B cell (primary cell): ENCODE measurements at regions not wholly inside any gene's neighbourhood (a gene's known extent, or its start where the extent isn't known, plus 50 kb on each side); places are given as distances from the start of the nearest gene placed in this dataset.
"Not testable (repeated sequence)": the region's sequence is repeated elsewhere in the genome, so short reads cannot be mapped to it uniquely, and the experiment has no call there.

Source experiments
- ATAC-seq: fragments of 200-7000 bp; cut with Tn5 transposase; one replicate; pipeline ENCODE4 v1.10.0; 2021; ENCODE audit warnings: low read depth, mild to moderate bottlenecking, moderate number of reproducible peaks, moderate library complexity
- CTCF ChIA-PET: fragments of 350-600 bp; sonication (Branson Sonifier 250); formaldehyde crosslinking; loops from one replicate; lab custom pipeline; 2021; ENCODE audit warnings: antibody characterized with exemption, inconsistent platforms; lab: Charles Lee
- POLR2A ChIA-PET: fragments of 350-600 bp; sonication (Branson Sonifier 250); formaldehyde crosslinking; loops from one replicate; lab custom pipeline; 2021; ENCODE audit warnings: antibody characterized with exemption; lab: Charles Lee
- DNase-seq: peaks from one replicate; pipeline ENCODE4 v3.0.0; 2013
- H2AFZ ChIP-seq: 2 replicates; pipeline ENCODE4 v1.6.1; 2012; ENCODE audit warnings: mild to moderate bottlenecking, low read depth, low read length; ENCODE audit not compliant: insufficient read depth, poor library complexity, severe bottlenecking
- H3K27ac ChIP-seq, 2 donors: 1 replicate in 1 of 2; 2 replicates in 1 of 2; pipeline ENCODE4 v1.5.1; 2012 to 2013; ENCODE audit warnings: low read length in 2 of 2, mild to moderate bottlenecking in 2 of 2, moderate library complexity in 1 of 2
- H3K27me3 ChIP-seq, 4 experiments: fragments of 200-600 bp in 1 of 4; sonication (generic) in 1 of 4; replicated peaks in 1 of 4; 1 replicate in 2 of 4; 2 replicates in 2 of 4; pipeline versions ENCODE4 v1.6.1 to v1.7.0; 2013 to 2016; ENCODE audit warnings: low read length in 3 of 4, mild to moderate bottlenecking in 2 of 4, mixed read lengths in 1 of 4, moderate library complexity in 1 of 4; ENCODE audit not compliant: insufficient read depth in 4 of 4, control insufficient read depth in 3 of 4; ENCODE audit errors: control extremely low read depth in 1 of 4
- H3K36me3 ChIP-seq, 2 experiments: replicated peaks in 1 of 2; 1 replicate in 1 of 2; 2 replicates in 1 of 2; pipeline versions ENCODE4 v1.6.1 to v1.7.1; 2013; ENCODE audit warnings: low read length in 1 of 2; ENCODE audit not compliant: insufficient read depth in 2 of 2, control insufficient read depth in 1 of 2; ENCODE audit errors: control extremely low read depth in 1 of 2, extremely low read depth in 1 of 2
- H3K4me1 ChIP-seq, 2 donors: fragments of 200-600 bp in 1 of 2; sonication (generic) in 1 of 2; 1 replicate in 1 of 2; 2 replicates in 1 of 2; pipeline versions ENCODE4 v1.5.1 to v1.6.1; 2013 to 2017; ENCODE audit warnings: low read length in 2 of 2; ENCODE audit not compliant: control insufficient read depth in 2 of 2, insufficient read depth in 2 of 2
- H3K4me2 ChIP-seq: replicated peaks from 2 replicates; pipeline ENCODE3; 2012; ENCODE audit warnings: mild to moderate bottlenecking, low read depth, low read length; ENCODE audit not compliant: poor library complexity, severe bottlenecking
- H3K4me3 ChIP-seq, 5 experiments: fragments of 200-600 bp in 1 of 5; sonication (generic) in 1 of 5; 1 replicate in 3 of 5; 2 replicates in 2 of 5; pipeline versions ENCODE4 v1.5.1 to v1.7.0; 2011 to 2016; ENCODE audit warnings: low read length in 4 of 5, mild to moderate bottlenecking in 4 of 5, low read depth in 2 of 5, control low read depth in 1 of 5, moderate library complexity in 1 of 5; ENCODE audit not compliant: insufficient read depth in 1 of 5; ENCODE audit errors: control extremely low read depth in 1 of 5, extremely low read depth in 1 of 5
- H3K79me2 ChIP-seq: fragments of 200-600 bp; sonication (generic); one replicate; pipeline ENCODE4 v1.6.0; 2016; ENCODE audit warnings: low read length; ENCODE audit not compliant: control insufficient read depth, insufficient read depth
- H3K9ac ChIP-seq: fragments of 200-600 bp; sonication (generic); 2 replicates; pipeline ENCODE4 v1.6.1; 2017; ENCODE audit warnings: mild to moderate bottlenecking, low read length, moderate library complexity
- H3K9me3 ChIP-seq, 3 donors: one replicate each; pipeline versions ENCODE4 v1.6.1 to v1.7.1; 2013; ENCODE audit warnings: low read length in 2 of 3; ENCODE audit not compliant: control insufficient read depth in 2 of 3, insufficient read depth in 1 of 3; ENCODE audit errors: control extremely low read depth in 1 of 3
- H4K20me1 ChIP-seq: 2 replicates; pipeline ENCODE4 v1.6.0; 2012; ENCODE audit warnings: mild to moderate bottlenecking, low read length; ENCODE audit not compliant: insufficient read depth, control insufficient read depth, poor library complexity, severe bottlenecking
- H3K27ac Mint-ChIP-seq: one replicate; pipeline ENCODE4 v1.8.0; 2021; ENCODE audit warnings: mixed read lengths
- H3K27me3 Mint-ChIP-seq: one replicate; pipeline ENCODE4 v1.8.0; 2021; ENCODE audit warnings: mixed read lengths
- H3K4me1 Mint-ChIP-seq: one replicate; pipeline ENCODE4 v1.8.0; 2021; ENCODE audit warnings: mixed read lengths
- H3K4me3 Mint-ChIP-seq: one replicate; pipeline ENCODE4 v1.8.0; 2021; ENCODE audit warnings: mixed read lengths
- H3K9me3 Mint-ChIP-seq: one replicate; pipeline ENCODE4 v1.8.0; 2022; ENCODE audit warnings: mixed read lengths; ENCODE audit not compliant: insufficient read depth
- CTCF ChIP-seq: fragments of 200-600 bp; IDR thresholded peaks from one replicate; pipeline ENCODE4 v1.8.0; 2022; ENCODE audit warnings: antibody characterized with exemption, mild to moderate bottlenecking
- EZH2 ChIP-seq: IDR thresholded peaks from 2 replicates; pipeline ENCODE4 v1.6.1; 2012; ENCODE audit warnings: borderline replicate concordance, low read depth, mild to moderate bottlenecking, moderate library complexity, low read length; ENCODE audit not compliant: insufficient read depth, poor library complexity, severe bottlenecking
- WGBS: methylation state at CpG from one replicate; pipeline ENCODE4 v1.1.5; 2013; ENCODE audit warnings: missing lambda C conversion rate; ENCODE audit not compliant: insufficient coverage; 5-methylcytosine and 5-hydroxymethylcytosine counted together
- intact Hi-C: fragments of 100-400 bp; cut with micrococcal nuclease; formaldehyde crosslinking; loops from one replicate; pipeline ENCODE4 v1.10.0; 2022

- no CpG with 5 or more reads among the region's 3 CpGs for WGBS
- no peak overlapping the region for H3K9ac ChIP-seq
- no peaks in the 10 kb centered on the region for H3K4me1 ChIP-seq
- TF ChIP-seq EZH2 (no peak), CTCF (no peak)
- H3K36me3 ChIP-seq = no peaks in the 10 kb centered on the region
- no peak overlapping the region for H3K27ac ChIP-seq
- Mint-ChIP-seq H3K27ac (no peak overlapping the region), H3K27me3 (no peaks in the 10 kb centered on the region), H3K9me3 (no peaks in the 10 kb centered on the region), H3K4me3 (no peak overlapping the region), H3K4me1 (peaks cover 6% of the 10 kb centered on the region)
- intact Hi-C loops = no loop called here
- no peaks in the 10 kb centered on the region for H3K27me3 ChIP-seq
- no peak overlapping the region for H2AFZ ChIP-seq
- H4K20me1 ChIP-seq = no peaks in the 10 kb centered on the region
- CTCF ChIA-PET = no interaction called here
- no peak for DNase-seq
- no peak overlapping the region for H3K4me2 ChIP-seq
- ATAC-seq = no peak
- H3K4me3 ChIP-seq = no peak overlapping the region
- peaks cover 0 to 40% (median 2%) of the 10 kb centered on the region in 3 donors for H3K9me3 ChIP-seq
- H3K79me2 ChIP-seq = no peaks in the 10 kb centered on the region
- POLR2A ChIA-PET = no interaction called here
These were observed 276.4 kb downstream of the RPIA start for GRCh38 chr2:88967844-88968243.

GRCh38 chr2:88978011-88978410, 286.5 kb downstream of the RPIA start:
- H4K20me1 ChIP-seq, H3K9ac ChIP-seq, H3K4me1 ChIP-seq, H3K9me3 Mint-ChIP-seq, H2AFZ ChIP-seq, H3K36me3 ChIP-seq, intact Hi-C loops, ATAC-seq, DNase-seq, H3K27ac ChIP-seq, H3K4me2 ChIP-seq, H3K4me1 Mint-ChIP-seq, H3K9me3 ChIP-seq, H3K79me2 ChIP-seq, H3K4me3 ChIP-seq, POLR2A ChIA-PET, H3K4me3 Mint-ChIP-seq, H3K27me3 ChIP-seq, CTCF ChIA-PET, H3K27ac Mint-ChIP-seq, H3K27me3 Mint-ChIP-seq: not testable (repeated sequence)
- no CpG with 5 or more reads among the region's 2 CpGs for WGBS

GRCh38 chr2:88978446-88978845, 287.0 kb downstream of the RPIA start:
- H3K27me3 Mint-ChIP-seq, H3K27me3 ChIP-seq, H3K27ac Mint-ChIP-seq, intact Hi-C loops, H4K20me1 ChIP-seq, POLR2A ChIA-PET, H3K36me3 ChIP-seq, H2AFZ ChIP-seq, H3K4me1 Mint-ChIP-seq, H3K4me2 ChIP-seq, H3K9me3 ChIP-seq, H3K4me3 ChIP-seq, CTCF ChIA-PET, H3K4me3 Mint-ChIP-seq, H3K9me3 Mint-ChIP-seq, DNase-seq, H3K9ac ChIP-seq, ATAC-seq, H3K27ac ChIP-seq, H3K79me2 ChIP-seq, H3K4me1 ChIP-seq: not testable (repeated sequence)
- no CpG with 5 or more reads among the region's 1 CpG for WGBS
